ENCODE measurements at regions not wholly inside any gene's neighbourhood (a gene's known extent, or its start where the extent isn't known, plus 50 kb on each side); places are given as distances from the start of the nearest gene placed in this dataset.
"Not testable (repeated sequence)": the region's sequence is repeated elsewhere in the genome, so short reads cannot be mapped to it uniquely, and the experiment has no call there.

- not testable (repeated sequence) for TF ChIP-seq SIN3A (IDR thresholded peaks at IDR 0.05; ENCODE audit: borderline replicate concordance, low read depth, low read length); CTCF (CRISPR knock-in tag; IDR thresholded peaks at IDR 0.05)
Measured at GRCh38 chr16:46381344-46381743, 239.8 kb downstream of the SHCBP1 start.
